GM12892 (cell line): ENCODE measurements at regions not wholly inside any gene's neighbourhood (a gene's known extent, or its start where the extent isn't known, plus 50 kb on each side); places are given as distances from the start of the nearest gene placed in this dataset.

Experiments used
- DNase-seq: peaks from one replicate; pipeline ENCODE4 v3.0.0; 2011; ENCODE audit not compliant: insufficient read length
- FAIRE-seq: peaks from 2 replicates; lab custom pipeline; 2011; peaks lifted over from hg19 to GRCh38; lab: Jason Lieb, UNC
- POLR2A ChIP-seq: IDR thresholded peaks from 2 replicates; pipeline ENCODE4 v1.6.1; 2011; ENCODE audit warnings: low read depth, low read length, control low read depth
- POLR2AphosphoS5 ChIP-seq: IDR thresholded peaks from 2 replicates; pipeline ENCODE4 v1.6.1; 2011; ENCODE audit warnings: low read depth, low read length, control low read depth
- TAF1 ChIP-seq: IDR thresholded peaks from 2 replicates; pipeline ENCODE4 v1.6.1; 2011; ENCODE audit warnings: low read depth, mild to moderate bottlenecking, control low read depth, low read length, borderline replicate concordance

GRCh38 chr17:69744512-69745070, 330.1 kb downstream of the MAP2K6 start:
- TF ChIP-seq POLR2A (no peak), POLR2AphosphoS5 (no peak), TAF1 (no peak)
- no peak for FAIRE-seq
- DNase-seq, result no peak

- no peak for FAIRE-seq
- no peak for TF ChIP-seq TAF1
- no peak for TF ChIP-seq POLR2A
- no peak for TF ChIP-seq POLR2AphosphoS5
These were observed 325.1 kb upstream of the KCNJ16 start for GRCh38 chr17:69749911-69750310.

GRCh38 chr17:69757688-69758430, 317.2 kb upstream of the KCNJ16 start:
- DNase-seq, result no peak
- no peak for FAIRE-seq
- no peak for TF ChIP-seq TAF1
- no peak for TF ChIP-seq POLR2AphosphoS5
- TF ChIP-seq POLR2A, result no peak

More at GRCh38 chr17:69749911-69750310, 325.1 kb upstream of the KCNJ16 start:
- DNase-seq, result no peak

- DNase-seq (no peak), FAIRE-seq (no peak)
- TF ChIP-seq POLR2AphosphoS5, result no peak
- TF ChIP-seq TAF1, result no peak
- TF ChIP-seq POLR2A, result no peak
These were observed 314.5 kb upstream of the KCNJ16 start for GRCh38 chr17:69760562-69760961.

- no peak for DNase-seq
- TF ChIP-seq POLR2AphosphoS5 (no peak), TAF1 (no peak), POLR2A (no peak)
- FAIRE-seq, result no peak
These were observed 314.0 kb upstream of the KCNJ16 start for GRCh38 chr17:69761011-69761410.

- DNase-seq (no peak), FAIRE-seq (no peak)
- TF ChIP-seq POLR2AphosphoS5, result no peak
- no peak for TF ChIP-seq POLR2A
- TF ChIP-seq TAF1, result no peak
These were observed 313.2 kb upstream of the KCNJ16 start for GRCh38 chr17:69761767-69762321.

- FAIRE-seq (no peak), DNase-seq (no peak)
- TF ChIP-seq POLR2A, result no peak
- TF ChIP-seq POLR2AphosphoS5, result no peak
- TF ChIP-seq TAF1, result no peak
These were observed 312.7 kb upstream of the KCNJ16 start for GRCh38 chr17:69762359-69762758.

- DNase-seq (no peak), FAIRE-seq (no peak)
- no peak for TF ChIP-seq POLR2A
- TF ChIP-seq TAF1, result no peak
- TF ChIP-seq POLR2AphosphoS5, result no peak
These were observed 312.3 kb upstream of the KCNJ16 start for GRCh38 chr17:69762766-69763165.

GRCh38 chr17:69763503-69763902, 311.5 kb upstream of the KCNJ16 start:
- TF ChIP-seq TAF1 (no peak), POLR2AphosphoS5 (no peak), POLR2A (no peak)
- no peak for DNase-seq
- no peak for FAIRE-seq

- TF ChIP-seq POLR2A (no peak), TAF1 (no peak), POLR2AphosphoS5 (no peak)
- no peak for FAIRE-seq
- DNase-seq, result no peak
These were observed 310.9 kb upstream of the KCNJ16 start for GRCh38 chr17:69764146-69764545.

GRCh38 chr17:69769050-69769449, 306.0 kb upstream of the KCNJ16 start:
- no peak for FAIRE-seq

GRCh38 chr17:69773081-69773480, 301.9 kb upstream of the KCNJ16 start:
- DNase-seq (no peak), FAIRE-seq (no peak)
- TF ChIP-seq TAF1 (no peak), POLR2AphosphoS5 (no peak), POLR2A (no peak)

More at GRCh38 chr17:69769050-69769449, 306.0 kb upstream of the KCNJ16 start:
- no peak for DNase-seq
- TF ChIP-seq POLR2AphosphoS5 (no peak), POLR2A (no peak), TAF1 (no peak)
